WI38 (cell line): ENCODE measurements at regions not wholly inside any gene's neighbourhood (a gene's known extent, or its start where the extent isn't known, plus 50 kb on each side); places are given as distances from the start of the nearest gene placed in this dataset.

Experiments used
- H3K4me3 ChIP-seq: 2 replicates; pipeline ENCODE4 v1.5.1; 2011; ENCODE audit warnings: low read depth, mild to moderate bottlenecking, control low read depth, low read length
- TF ChIP-seq, protein P1 (sequence below): IDR thresholded peaks from 2 replicates; pipeline ENCODE4 v1.5.1; 2012; ENCODE audit warnings: low read depth, mild to moderate bottlenecking, control low read depth, low read length

DNA sequence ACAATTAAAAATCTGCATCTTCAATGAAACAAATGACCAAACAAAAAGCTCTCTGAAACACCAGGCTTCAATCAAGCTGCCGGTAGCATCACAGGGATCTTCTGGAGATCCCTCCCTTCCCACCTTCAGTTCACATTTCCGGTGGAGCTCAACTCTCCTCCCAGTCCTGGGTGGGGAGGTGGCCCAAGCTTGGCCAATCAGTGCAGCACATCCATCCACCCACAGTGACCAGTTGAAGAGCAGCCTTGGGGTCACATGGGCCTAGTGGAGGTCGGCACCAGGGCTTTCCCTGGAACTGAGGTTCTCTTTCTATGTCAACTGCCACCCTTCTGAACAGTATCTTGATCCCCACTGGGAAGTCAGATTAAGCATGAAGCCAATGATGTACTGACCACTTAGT, 620.1 kb upstream of the MGMT start:
- TF ChIP-seq, protein P1, sequence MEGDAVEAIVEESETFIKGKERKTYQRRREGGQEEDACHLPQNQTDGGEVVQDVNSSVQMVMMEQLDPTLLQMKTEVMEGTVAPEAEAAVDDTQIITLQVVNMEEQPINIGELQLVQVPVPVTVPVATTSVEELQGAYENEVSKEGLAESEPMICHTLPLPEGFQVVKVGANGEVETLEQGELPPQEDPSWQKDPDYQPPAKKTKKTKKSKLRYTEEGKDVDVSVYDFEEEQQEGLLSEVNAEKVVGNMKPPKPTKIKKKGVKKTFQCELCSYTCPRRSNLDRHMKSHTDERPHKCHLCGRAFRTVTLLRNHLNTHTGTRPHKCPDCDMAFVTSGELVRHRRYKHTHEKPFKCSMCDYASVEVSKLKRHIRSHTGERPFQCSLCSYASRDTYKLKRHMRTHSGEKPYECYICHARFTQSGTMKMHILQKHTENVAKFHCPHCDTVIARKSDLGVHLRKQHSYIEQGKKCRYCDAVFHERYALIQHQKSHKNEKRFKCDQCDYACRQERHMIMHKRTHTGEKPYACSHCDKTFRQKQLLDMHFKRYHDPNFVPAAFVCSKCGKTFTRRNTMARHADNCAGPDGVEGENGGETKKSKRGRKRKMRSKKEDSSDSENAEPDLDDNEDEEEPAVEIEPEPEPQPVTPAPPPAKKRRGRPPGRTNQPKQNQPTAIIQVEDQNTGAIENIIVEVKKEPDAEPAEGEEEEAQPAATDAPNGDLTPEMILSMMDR: no peak
- H3K4me3 ChIP-seq: no peak overlapping the region

DNA sequence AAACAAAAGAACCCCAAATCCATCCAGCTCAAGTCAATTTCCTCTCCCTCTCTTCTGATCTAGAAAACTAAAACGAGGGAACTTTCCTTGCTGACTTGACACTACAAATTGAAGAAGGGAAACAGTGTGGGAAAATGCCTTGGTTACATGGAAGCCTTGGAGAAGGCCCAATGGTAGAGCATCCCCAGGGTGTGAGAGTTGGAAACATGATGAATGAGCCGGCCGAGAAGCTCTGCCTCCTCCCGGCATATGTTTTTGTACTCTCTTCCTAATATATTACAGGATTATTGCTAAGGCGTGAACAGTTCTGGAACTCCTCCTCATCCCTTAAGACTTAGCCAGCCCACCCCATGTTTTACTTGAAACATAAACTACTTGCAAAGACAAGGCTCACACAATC, 618.2 kb upstream of the MGMT start:
- TF ChIP-seq, protein P1: no peak

DNA sequence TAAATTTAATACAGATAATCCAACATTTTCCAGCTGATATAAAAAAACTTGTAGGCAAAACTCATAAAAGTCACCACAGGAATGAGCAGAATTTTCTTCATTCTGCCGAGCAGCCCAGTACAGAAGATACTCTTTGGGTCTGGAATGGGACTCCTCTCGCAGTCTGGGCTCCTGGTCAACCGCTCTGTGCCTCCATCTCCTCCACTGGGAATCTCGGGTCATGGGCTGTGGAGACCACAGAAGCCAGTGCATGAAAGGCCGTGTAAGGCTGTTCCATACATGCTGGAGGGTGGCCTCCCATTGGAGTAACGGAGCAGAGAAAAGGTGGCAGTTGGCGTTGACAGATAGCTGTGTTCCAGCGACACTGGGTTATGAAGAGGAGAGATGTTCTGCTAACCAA, 616.4 kb upstream of the MGMT start:
- TF ChIP-seq, protein P1: no peak
- no peak overlapping the region for H3K4me3 ChIP-seq

More for the DNA sequence above, 618.2 kb upstream of the MGMT start:
- no peak overlapping the region for H3K4me3 ChIP-seq

DNA sequence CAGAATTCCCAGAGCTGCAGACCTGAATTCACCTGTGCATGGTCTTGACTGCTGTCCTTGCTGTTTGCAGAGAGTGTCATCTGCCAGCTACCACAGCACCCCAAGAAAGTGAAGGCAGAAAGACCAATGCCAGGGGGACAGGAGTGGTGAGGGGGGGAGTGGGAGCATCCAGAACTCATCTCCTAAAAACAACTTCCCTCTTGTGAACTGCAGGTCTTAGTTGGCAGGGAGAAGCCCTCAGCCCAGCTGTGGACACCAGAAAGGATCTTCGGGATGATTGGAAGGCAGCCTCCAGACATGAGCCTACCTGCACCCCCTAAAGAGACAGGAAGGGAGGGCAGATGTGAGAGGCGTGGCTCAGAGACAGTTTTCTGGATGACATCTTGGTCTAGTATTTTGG, 615.8 kb upstream of the MGMT start:
- TF ChIP-seq, protein P1: no peak
- H3K4me3 ChIP-seq: no peak overlapping the region

DNA sequence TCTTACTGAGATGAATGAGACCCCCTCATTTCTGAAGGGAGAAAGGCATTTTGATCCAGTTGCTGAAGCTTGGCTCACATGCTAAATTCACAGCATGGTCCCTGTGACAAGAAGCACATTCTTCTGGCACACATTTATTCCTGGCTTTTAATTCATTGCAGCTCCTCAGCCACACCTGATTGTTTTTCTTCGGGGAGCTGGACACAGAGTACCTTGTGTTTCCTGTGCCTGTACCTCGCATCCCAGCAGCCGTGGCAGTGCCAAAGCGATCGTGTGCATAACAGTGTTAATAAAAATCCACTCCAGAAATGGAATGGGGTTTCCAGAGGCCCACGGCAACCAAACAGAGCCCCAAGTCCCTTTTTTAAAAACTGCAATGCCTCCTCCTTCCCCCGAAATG, 615.3 kb upstream of the MGMT start:
- TF ChIP-seq, protein P1: no peak
- no peak overlapping the region for H3K4me3 ChIP-seq

DNA sequence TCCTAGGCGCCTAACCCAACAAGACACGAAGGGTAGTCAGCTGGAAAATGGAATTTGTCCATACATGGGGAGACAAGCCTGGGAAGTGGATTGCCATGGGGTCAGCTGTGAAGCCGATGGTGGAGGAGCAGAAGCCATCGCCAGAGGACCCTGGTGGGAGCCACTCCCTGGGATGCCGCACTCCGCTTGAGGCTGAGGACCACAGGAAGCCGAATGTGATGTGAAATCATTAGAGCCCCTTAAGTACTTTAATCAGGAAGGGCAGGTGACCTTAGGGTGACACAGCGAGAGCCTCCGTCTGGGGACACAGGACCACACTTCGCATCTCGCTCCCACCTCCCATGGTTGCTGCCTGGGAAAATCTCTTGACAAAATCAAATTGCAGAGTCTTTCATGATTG, 614.6 kb upstream of the MGMT start:
- no peak overlapping the region for H3K4me3 ChIP-seq
- TF ChIP-seq, protein P1: no peak

DNA sequence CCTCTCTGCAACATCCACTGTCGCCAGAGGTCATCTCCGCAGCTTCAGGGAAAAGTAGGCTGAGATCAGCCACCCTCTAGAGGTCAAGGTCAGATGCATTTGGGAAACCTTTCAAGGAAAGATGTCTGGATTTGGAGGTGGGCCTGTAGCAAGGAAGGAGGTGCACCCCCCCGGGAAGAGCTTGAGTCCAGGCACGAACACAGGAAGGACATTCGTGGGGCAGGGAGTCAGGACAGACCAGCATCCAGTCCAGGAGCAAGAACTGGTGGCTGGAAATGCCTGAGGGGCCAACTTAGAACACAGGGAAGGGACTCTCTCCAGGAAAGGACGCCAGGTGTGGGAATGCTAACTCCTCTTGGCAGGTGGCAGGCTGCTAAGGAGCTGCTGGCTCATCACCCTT, 614.1 kb upstream of the MGMT start:
- TF ChIP-seq, protein P1: no peak
- H3K4me3 ChIP-seq: no peak overlapping the region
